ENCODE measurements at regions not wholly inside any gene's neighbourhood (a gene's known extent, or its start where the extent isn't known, plus 50 kb on each side); places are given as distances from the start of the nearest gene placed in this dataset.
"Not testable (repeated sequence)": the region's sequence is repeated elsewhere in the genome, so short reads cannot be mapped to it uniquely, and the experiment has no call there.

DNA sequence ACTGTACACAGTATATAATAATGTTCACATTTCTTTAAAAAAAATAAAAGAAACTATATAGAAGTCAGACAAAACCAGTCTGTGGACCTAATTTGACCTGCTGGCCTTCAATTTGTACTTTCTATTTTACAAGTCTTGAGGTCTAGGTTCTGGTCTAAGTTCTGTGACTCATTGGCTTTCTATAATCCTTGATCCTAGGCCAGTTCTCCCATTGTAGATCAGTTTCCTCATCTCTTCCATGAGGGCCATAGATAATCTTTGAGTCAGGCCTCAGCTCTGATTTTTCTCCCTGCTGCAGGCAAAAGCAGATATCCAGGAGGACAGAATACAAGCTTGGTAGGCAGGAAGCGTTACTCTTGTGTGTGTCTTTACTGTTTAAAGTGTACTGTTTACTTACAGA is 603.7 kb upstream of the CAMK1G start:
- no peak for DNase-seq

DNA sequence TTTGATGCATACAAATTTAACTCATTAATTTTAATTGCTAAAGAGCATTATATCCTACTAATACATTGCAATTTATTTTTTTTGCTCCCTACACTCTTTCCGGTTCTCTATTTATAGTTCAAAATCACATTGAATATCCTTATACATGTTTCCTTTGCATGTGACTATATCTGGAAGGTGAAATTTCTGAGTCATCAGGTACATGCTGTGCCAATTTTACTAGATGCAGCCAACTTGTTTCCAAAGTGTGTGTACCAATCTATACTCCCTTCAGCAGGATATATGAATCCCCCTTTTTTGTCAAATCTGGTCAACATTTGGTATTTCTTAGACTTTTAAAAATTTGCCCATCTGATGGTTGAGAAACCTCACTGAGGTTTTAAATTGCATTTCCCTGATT is 602.9 kb upstream of the CAMK1G start:
- DNase-seq, result no peak

DNA sequence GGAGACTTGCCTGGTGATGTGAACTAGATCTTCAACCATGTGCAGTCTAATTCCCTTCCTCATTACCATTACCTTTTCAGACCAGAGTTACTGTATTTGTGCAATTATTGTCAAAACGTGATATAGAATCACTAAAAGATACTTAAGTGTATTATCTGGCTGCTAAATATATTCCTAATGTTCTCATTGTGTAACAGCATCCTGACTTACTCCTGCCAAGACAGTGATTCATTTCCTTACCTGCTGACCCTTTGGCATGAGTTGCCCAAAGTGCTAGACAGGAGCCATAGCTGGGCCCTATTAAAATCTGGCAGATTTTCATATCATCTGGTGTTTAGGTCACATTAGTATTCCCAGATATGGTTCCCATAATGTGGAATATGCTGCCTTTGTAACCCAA is 598.3 kb upstream of the CAMK1G start:
- DNase-seq, result no peak

DNA sequence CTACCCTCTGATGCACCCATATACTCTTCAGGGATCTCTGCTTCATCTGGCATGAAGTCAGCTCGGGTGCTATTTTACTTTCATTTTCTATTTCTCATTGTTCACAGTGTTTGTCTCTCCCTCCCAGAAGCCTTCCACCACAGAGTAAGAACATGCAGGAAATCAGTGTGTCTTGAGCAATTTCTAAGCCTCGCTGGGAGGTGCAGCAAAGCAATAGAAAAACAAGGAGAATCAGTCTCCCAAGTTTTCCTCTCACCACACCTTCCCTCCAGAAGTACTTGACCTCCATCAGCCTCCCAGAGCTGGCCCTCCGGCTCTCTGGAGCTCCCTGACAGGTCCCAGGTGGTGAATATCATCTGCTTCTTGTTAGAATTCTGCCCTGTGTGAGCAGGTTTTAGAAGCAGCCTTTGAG is 594.7 kb upstream of the CAMK1G start:
- DNase-seq, result no peak

DNA sequence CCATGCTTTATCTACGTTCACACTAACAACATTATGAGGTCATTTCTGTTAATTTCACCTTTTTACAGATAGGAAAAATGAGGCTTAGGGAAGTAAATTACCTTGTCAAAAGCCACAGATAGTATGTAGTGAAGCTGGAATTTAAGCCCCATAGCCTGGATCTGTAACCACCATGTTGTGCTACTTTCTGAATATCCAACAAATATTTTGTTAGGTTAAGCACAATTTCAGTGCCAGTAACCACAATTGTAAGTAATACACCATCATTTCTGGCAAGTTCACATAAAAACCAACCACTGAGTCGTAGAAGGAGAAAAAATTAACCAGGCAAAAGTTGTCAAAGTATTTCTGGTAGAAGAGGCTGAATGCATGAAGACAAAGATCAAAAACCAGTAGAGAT is 593.1 kb upstream of the CAMK1G start:
- no peak for DNase-seq

DNA sequence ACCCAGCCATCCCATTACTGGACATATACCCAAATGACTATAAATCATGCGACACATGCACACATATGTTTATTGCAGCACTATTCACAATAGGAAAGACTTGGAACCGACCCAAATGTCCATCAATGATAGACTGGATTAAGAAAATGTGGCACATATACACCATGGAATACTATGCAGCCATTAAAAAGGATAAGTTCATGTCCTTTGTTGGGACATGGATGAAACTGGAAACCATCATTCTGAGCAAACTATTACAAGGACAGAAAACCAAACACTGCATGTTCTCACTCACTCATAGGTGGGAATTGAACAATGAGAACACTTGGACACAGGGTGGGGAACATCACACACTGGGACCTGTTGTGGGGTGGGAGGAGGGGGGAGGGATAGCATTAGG is 586.5 kb upstream of the CAMK1G start:
- DNase-seq, result not testable (repeated sequence)

DNA sequence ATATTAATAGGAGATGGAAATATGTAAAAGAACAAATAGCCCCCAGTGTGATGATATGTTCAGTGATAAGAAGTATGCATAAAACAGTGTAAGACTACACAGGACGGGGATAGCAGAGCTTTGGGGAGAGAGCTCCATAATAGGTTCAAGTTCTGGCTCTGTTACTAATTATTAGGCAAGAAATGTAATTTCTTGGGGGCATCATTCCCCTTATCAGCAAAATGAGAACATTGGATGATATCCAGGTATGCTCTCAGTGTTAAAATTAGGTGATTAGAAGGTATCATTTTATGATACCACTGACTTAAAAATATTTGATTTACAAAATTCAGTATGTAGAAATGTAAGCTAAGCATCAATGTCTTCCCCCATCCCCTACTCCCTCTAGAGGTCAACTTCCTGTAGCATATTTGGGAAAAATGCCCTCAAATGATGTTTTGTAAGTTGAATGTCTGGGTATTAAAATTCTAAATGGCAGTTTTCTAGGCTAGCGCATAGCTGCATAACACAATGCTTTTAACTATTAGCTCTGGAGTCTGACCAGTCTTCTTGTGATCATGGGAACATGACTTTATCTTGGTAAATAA is 585.7 kb upstream of the CAMK1G start:
- DNase-seq, result no peak

DNA sequence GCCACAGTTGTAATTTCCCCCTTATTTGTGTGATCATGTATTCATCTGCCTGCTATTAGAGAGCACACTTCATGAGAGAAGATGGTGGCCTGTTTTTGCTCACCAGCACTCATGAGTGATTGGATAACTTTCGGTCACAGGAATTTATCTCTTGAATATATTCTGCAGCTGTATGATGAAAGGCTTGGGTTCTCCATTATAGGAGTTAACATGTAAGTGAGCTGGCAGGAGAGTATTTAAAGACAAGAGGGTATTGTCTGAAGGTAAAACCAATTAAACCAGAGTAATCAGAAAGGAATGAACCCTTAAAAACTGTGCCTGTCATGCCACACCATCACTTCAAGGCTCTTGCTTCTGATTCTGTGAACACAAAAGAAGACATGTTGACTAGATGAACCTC is 574.9 kb upstream of the CAMK1G start:
- DNase-seq, result no peak

DNA sequence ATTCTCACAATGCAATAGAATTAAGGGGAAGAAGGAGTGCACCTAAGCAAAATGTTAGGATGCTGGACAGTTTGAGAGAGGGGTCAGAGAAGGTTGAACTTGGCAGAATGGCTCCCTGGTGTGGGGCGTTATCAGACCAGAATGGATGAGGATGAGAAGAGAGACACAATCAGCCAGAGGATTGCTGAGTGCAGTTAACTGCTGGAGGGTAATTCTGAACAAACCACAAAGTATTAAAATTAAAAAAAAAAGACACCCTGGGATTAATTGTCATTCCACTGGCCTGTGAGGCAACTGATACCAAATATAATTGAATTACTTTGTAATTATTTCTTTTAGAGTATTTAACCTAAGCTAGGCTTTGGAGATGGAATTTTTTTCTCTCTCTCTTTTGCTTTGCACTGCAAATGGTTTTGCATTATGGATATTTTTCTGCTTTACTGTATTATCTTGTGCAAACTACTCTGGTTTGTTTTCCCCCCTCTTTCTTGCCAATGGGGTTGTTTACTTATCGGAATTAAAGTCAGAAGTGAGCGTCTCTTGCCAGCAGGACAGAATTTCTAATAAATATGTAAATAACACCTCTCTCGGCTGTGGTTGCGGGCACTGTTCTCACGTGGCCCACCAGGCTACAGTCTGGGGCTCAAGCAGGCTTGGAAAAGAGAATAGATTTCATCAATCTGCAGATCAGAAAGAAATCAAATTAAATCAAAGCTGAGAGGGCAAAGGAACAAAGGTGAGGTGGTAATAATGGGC is 572.9 kb upstream of the CAMK1G start:
- DNase-seq, result no peak

DNA sequence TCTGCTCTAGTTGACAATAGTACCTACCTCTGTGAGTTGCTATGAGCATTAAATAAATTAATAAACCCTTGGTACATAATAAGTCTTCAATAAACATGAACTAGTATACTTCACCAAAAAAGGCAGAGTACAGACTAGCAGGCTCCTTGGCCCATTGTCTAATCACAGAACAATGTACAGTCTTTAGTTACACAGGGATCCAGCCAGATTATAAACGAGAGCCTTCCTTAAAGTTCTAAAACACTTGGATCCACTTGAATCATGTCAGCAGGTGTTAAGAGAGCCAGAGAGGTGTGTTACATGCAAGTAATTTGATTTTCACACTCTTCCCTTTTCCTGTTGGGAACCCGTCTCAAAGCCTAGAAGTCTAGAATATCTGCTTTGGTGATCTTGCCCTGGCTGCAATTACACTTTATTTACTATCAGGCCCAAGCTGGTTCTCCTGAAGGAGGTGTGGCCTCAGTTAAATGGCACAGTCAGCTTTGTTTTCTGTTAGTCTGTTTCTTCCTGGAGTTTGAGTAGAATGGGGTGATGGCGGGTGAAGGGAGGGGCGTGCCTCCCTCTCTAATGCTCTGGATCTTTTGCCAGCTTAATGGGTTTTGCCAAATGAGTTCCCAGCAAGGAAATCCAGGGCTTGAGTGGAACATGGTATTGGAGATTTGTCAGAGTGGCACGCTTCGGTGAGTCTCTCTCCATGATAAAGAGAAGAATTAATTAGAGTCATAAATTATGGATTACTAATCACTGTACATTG is 570.9 kb upstream of the CAMK1G start:
- no peak for DNase-seq

DNA sequence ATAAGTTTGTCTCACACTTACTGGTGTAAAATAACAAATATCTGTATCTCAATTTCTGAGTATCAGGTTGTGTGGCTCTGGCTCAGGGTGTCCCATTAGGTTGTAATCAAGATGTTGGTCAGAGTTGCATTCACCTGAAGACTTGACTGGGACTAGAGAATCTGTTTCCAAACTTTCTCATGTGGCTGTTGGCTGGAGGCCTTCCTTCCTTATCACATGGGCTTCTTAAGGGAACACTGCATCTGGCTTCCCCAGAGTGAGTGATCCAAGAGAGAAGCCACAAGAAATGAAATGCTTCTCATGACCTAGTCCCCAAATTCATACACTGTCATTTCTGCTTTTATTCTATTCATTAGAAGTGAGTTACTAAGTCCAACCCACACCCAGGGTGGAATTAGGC is 568.4 kb upstream of the CAMK1G start:
- no peak for DNase-seq

DNA sequence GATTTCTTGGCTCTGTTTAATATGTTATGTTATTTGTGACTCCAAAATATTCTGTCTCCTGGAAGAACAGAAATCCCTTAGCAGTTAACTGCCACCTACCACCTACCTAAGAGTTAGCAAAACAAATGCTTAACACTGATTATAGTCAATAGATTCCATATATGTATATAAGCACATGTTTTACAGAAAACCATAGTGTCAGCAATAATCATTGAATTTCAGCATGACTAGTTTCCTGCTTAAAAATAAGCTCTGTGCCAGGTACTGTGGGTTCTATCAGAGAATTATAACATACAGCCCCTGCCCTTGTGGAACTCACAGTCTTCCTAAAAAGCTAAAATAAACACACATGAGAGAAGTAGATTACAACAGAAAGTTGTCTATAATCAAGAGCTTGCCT is 561.9 kb upstream of the CAMK1G start:
- no peak for DNase-seq

DNA sequence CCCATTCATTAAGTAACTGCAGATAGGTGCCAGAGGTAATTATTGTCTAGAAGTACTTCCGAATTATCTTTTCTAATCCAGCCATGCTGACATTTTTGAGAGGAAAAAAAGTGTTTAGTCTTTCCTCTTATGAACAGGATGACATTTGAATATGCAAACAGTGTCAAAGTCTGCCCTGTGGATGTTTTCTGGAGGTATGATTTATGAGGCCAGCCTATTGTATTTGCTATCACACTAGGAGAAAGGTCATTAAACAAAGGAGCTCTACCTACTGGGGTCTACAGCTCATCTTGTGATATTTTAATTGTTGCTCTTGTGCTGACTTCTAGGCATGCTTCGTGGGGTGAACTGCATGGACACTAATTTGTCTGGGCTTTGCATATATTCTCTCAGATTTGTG is 559.7 kb upstream of the CAMK1G start:
- DNase-seq, result no peak

DNA sequence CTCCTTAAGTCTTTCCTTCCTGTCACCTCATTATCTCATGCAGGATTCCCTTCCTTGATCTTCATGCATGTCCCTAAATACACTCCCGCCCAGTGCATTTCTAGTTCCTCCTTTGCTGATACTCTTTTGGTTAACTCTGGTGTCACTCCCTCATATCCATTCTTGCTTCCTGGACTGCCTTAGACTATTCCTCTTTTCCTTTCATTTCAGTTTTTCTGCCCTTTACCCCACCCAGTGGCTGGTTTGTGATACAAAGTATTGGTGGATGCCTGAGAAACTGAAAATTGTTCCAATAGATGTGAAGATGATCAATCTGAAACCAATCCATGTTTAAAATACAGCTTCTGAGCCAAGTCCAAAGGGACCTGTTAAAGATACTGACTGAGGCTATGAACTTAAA is 553.8 kb upstream of the CAMK1G start:
- DNase-seq, result no peak

DNA sequence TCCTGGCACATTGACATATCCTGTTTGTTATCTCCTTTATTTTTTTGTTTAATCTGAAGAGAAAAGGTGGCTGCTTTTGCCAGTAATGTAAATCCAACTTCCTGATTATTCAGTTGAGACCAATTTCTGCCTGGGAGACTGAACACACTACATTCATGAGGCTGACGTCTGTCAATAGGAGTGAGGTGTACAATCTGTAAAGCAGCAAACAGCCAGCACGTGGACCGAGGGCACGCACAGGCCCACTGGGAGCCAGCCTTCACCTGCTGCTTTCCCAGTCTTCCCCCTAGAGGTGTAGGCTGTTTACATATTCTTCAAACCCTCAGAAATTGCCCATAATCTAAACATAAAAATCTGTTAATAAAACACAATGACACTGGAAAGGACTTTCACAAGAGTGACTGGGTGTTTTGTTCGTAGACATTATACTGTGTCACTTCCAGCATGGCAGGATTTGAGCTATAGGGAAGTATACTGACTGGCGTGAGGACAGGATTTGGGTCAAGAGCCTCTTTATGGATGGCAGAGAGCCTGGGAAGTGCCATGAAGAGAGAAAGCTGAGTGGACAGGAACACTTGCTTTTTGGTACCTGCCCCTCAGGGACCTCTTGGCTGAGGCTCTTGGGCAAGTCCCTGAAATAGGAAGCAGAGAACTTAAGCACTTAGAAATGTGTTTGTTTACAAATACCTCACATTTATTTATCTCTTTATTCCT is 552.9 kb upstream of the CAMK1G start:
- DNase-seq, result no peak

DNA sequence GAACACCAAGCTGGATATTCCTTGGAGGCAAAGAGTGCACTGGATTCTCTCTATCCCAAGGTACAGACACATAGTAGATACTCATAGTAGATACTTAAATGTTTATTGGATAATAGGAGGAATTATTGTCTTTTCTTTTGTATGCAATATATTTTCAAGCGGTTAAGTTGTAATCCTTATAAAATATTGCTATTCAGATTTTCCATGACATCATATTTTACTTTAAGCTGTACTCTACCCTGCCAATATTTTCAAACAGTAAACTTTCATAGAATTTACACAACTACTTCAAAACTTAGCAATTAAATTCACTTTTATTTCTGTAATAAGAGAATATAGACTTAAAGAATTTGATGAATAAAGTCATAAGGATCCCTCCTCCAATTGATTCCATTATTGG is 546.5 kb upstream of the CAMK1G start:
- DNase-seq, result no peak

DNA sequence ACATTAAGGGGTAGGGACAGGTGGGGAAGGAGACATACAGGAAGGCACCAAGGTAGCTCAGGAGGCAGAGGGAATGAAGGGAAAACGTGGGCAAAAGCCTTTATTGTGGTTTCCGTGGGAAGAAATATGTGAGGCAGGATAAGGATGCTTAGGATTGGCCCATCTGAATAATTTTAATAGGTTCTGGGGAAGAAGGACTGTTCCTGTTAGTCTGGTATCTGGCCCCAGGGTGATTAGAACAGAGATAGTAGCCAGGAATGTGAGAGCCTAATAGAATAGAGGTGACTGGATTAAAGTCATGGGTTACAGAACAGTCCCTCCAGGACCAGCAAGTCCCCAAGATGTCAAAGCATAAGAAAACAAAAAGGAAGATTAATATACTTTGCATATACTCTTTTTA is 545.2 kb upstream of the CAMK1G start:
- DNase-seq, result no peak

DNA sequence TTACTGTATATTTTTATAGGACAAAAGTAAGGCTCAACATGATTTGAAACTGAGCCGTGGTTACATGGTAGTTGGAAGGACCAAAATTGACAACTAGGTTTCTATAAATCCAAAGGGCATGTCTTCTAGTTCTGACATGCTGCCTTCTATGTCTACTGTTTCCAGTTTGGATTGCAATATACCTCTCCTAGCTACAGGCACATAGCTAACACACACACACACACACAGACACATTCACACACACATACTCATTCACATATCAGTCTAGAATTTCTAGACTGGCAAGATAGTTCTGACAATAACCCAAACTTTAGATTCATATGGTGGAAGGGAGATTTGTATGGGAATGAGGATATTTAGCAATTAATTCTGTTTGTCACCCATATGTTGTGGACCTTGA is 544.8 kb upstream of the CAMK1G start:
- no peak for DNase-seq

DNA sequence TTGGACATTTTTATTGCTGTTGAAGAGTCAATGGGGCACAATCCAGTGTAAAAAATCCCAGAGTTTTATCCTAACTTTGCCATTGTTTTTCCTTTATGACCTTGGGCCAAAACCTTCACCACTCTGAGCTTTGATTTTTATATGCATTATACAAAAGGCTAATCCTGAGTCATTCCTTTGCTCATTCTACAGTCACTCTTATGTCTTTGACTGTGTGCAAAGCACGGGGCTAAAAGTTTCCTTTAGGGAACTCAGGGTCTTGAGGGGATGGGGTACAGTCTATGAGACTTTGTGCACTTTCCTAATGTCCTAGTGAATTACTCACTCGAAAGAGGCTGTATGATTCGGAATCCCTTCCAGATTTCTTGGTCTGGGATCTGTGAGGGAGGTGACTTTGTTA is 543.2 kb upstream of the CAMK1G start:
- no peak for DNase-seq

DNA sequence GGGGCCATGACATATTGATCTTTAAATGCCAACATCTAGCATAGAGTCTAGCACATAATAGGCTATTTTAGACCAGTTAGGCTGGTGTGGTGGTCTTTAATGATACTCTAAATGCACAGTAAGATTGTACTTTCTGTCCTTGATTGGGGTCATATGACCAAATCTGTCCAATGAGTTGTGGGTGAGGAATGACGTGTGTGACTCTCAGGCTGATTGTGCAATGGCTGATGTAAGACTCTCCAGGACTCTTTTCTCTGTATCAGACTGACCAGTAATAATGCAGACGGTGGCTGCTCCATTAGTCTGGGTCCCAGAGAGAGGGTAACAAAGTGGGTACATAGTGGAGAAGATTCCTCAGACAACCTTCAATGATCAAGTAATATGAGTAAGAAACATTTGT is 541.6 kb upstream of the CAMK1G start:
- DNase-seq, result no peak

DNA sequence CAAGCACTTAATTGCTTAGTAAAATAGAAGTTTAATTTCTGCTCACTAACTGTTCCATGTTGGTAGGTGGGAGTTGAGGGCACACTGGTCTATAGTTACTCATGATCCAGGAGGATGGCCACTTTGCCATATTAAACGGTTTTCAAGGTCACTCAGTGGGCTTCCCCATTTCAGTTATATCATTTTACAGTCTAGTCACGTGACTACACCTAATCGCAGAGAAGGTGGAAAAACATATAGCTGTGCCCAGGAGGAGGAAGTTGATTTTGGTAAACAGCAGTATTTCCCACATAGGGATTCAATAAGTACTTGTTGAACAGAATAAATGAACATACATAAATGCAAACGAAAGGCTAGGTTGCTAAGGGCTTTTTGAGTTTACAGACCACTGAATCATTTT is 541.1 kb upstream of the CAMK1G start:
- no peak for DNase-seq

DNA sequence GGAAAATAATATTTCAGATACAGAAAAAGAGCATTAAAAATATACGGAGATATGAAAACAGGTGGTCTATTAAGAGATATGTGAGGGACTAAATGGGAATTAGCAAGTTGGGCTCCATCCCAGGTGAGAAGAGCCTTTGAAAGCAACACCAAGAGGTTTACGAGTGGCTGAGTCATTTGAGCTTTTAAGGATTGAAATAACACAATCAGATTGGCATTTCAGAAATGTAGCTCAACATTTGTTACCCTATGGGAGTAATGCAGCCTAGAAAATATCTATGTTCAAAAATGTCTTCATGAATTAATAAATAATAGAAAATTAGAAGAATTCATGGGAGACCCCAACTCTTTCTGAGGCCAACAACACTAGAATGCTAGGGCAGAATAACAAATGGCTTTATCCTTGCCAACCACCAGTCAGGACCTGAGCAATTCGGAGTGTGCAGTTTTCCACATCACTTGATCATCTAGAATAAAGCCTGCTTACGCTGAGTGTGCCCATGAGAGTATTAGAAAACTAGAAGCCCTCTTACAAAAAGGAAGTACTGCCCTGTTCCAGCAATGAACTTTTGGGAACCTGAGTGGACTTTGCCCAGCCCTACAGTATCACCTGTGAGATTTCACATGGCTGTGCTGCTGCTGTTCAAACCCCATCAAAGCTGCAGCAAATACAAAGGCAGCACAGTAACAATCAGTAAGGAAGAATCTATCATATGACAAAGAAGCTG is 538.0 kb upstream of the CAMK1G start:
- DNase-seq, result no peak

DNA sequence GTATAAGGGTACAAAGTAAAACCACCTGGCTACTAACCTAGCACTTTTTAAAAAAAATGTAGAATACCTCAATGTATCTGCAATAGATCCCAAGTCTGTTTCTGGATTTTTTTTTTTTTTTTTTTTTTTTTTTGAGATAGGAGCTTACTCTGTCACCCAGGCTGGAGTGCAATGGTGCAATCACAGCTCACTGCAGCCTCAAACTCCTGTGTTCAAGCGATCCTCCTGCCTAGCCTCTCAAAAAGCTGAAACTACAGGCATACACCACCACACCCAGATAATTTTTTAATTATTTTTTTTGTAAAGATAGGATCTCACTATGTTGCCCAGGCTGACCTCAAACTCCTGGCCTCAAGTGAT is 537.5 kb upstream of the CAMK1G start:
- DNase-seq, result no peak
